HEK293T (cell line): ENCODE measurements at regions not wholly inside any gene's neighbourhood (a gene's known extent, or its start where the extent isn't known, plus 50 kb on each side); places are given as distances from the start of the nearest gene placed in this dataset.

Experiments
- FOXM1 ChIP-seq: fragments of 450-650 bp; IDR thresholded peaks from 2 replicates; pipeline ENCODE4 v1.6.1; 2017; ENCODE audit warnings: mild to moderate bottlenecking, borderline replicate concordance
- HDGF ChIP-seq: fragments of 450-650 bp; IDR thresholded peaks from 2 replicates; pipeline ENCODE4 v1.6.1; 2017; ENCODE audit warnings: antibody characterized with exemption, borderline replicate concordance
- NFRKB ChIP-seq: fragments of 450-650 bp; IDR thresholded peaks from 2 replicates; pipeline ENCODE4 v1.6.1; 2016; ENCODE audit warnings: mild to moderate bottlenecking, moderate library complexity
- SP1 ChIP-seq: fragments of 450-650 bp; IDR thresholded peaks from 2 replicates; pipeline ENCODE4 v1.6.1; 2017
- SUZ12 ChIP-seq: fragments of 450-650 bp; IDR thresholded peaks from 2 replicates; pipeline ENCODE4 v1.6.1; 2016; ENCODE audit warnings: mild to moderate bottlenecking
- ZNF384 ChIP-seq: fragments of 450-650 bp; IDR thresholded peaks from 2 replicates; pipeline ENCODE4 v1.6.1; 2016

DNA sequence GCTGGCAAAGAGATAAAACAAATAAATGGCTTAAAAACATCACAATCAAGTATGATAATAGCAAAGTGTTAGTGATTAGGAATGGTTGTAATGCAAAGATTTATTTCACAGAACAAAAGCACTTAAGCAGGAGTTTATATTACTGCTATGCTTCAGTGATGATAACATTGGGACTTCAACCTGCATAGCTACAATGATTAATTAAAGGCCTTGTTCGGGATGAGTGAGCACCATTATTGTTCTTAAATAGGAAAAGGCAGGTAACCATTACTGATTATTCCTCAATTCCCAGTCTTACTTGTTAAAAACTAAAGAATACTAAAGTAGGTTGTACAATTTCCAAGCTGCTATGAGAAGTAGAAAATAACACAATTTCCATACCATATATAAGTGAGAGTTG lies 1247.5 kb upstream of the CDH8 start:
- TF ChIP-seq NFRKB: no peak
- TF ChIP-seq SUZ12: no peak
- TF ChIP-seq FOXM1: no peak
- TF ChIP-seq ZNF384: no peak
- no peak for TF ChIP-seq HDGF
- no peak for TF ChIP-seq SP1
